GM12875 (cell line): ENCODE measurements at regions not wholly inside any gene's neighbourhood (a gene's known extent, or its start where the extent isn't known, plus 50 kb on each side); places are given as distances from the start of the nearest gene placed in this dataset.

Experiments
- H3K4me3 ChIP-seq: one replicate; pipeline ENCODE4 v1.5.1; 2011; ENCODE audit warnings: low read depth, low read length, control low read depth
- CTCF ChIP-seq: IDR thresholded peaks from 2 replicates; pipeline ENCODE4 v1.5.1; 2011; ENCODE audit warnings: low read depth, mild to moderate bottlenecking, control low read depth, inconsistent platforms, low read length, moderate library complexity, borderline replicate concordance; ENCODE audit not compliant: insufficient read depth

- H3K4me3 ChIP-seq, result no peak overlapping the region
- no peak for TF ChIP-seq CTCF
Measured at GRCh38 chr5:125033602-125034001, 287.2 kb upstream of the ZNF608 start.

GRCh38 chr5:125034331-125034730 is 287.9 kb upstream of the ZNF608 start:
- no peak for TF ChIP-seq CTCF
- H3K4me3 ChIP-seq, result no peak overlapping the region

GRCh38 chr5:125036494-125036893 is 290.1 kb upstream of the ZNF608 start:
- no peak overlapping the region for H3K4me3 ChIP-seq
- no peak for TF ChIP-seq CTCF

GRCh38 chr5:125037020-125037419 is 290.6 kb upstream of the ZNF608 start:
- no peak overlapping the region for H3K4me3 ChIP-seq
- no peak for TF ChIP-seq CTCF

- H3K4me3 ChIP-seq, result no peak overlapping the region
- TF ChIP-seq CTCF, result no peak
Measured at GRCh38 chr5:125037530-125037929, 291.1 kb upstream of the ZNF608 start.

- H3K4me3 ChIP-seq, result no peak overlapping the region
- no peak for TF ChIP-seq CTCF
Measured at GRCh38 chr5:125038477-125038876, 292.0 kb upstream of the ZNF608 start.

- no peak for TF ChIP-seq CTCF
- no peak overlapping the region for H3K4me3 ChIP-seq
Measured at GRCh38 chr5:125041798-125042197, 295.4 kb upstream of the ZNF608 start.
